Fibroblast of villous mesenchyme (primary cell): ENCODE measurements at regions not wholly inside any gene's neighbourhood (a gene's known extent, or its start where the extent isn't known, plus 50 kb on each side); places are given as distances from the start of the nearest gene placed in this dataset.

Source experiments
- DNase-seq: peaks from one replicate; pipeline ENCODE4 v3.0.0-alpha.2; 2010; ENCODE audit warnings: low read depth
- H3K4me3 ChIP-seq: 2 replicates; pipeline ENCODE4 v1.5.1; 2011; ENCODE audit warnings: low read depth, mild to moderate bottlenecking, low read length
- TF ChIP-seq, protein P1 (sequence below): IDR thresholded peaks from 2 replicates; pipeline ENCODE4 v1.5.1; 2012; ENCODE audit warnings: low read depth, mild to moderate bottlenecking, low read length; ENCODE audit not compliant: insufficient read depth

DNA sequence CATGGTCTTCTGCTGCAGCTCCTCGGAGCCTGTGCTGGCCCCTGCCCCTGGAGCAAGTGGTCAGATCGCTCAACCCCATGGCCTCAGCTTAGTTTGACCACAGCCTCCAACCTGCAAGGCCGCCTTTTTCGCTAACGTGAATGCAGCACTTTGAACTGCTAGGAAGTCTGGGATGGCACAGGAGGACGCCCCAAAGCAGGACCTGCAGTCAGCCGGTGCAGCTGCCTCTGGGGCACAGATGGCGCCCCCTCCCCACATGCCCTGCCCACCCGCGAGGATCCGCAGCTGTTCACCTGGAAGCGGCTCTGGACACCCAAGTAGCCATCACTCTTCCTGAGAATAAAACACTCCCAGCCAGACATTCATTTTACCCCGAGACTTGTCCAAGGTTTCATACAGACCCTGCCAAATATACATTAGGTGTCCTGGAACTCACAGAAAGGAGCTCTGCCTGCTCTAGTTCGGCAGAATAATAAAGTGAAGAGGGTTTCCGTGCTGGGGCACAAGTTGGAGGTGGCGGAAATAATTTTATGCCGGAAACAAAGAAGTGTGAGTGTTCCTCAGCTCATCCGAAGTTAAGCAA is 510.1 kb downstream of the EIPR1 start:
- no peak overlapping the region for H3K4me3 ChIP-seq
- DNase-seq, result no peak
- TF ChIP-seq, protein P1, sequence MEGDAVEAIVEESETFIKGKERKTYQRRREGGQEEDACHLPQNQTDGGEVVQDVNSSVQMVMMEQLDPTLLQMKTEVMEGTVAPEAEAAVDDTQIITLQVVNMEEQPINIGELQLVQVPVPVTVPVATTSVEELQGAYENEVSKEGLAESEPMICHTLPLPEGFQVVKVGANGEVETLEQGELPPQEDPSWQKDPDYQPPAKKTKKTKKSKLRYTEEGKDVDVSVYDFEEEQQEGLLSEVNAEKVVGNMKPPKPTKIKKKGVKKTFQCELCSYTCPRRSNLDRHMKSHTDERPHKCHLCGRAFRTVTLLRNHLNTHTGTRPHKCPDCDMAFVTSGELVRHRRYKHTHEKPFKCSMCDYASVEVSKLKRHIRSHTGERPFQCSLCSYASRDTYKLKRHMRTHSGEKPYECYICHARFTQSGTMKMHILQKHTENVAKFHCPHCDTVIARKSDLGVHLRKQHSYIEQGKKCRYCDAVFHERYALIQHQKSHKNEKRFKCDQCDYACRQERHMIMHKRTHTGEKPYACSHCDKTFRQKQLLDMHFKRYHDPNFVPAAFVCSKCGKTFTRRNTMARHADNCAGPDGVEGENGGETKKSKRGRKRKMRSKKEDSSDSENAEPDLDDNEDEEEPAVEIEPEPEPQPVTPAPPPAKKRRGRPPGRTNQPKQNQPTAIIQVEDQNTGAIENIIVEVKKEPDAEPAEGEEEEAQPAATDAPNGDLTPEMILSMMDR, result no peak

GRCh38 chr2:2866459-2866858 is 511.2 kb downstream of the EIPR1 start:
- no peak for DNase-seq
- TF ChIP-seq, protein P1, result no peak
- H3K4me3 ChIP-seq, result no peak overlapping the region

- TF ChIP-seq, protein P1, result no peak
- DNase-seq, result no peak
- no peak overlapping the region for H3K4me3 ChIP-seq
These were observed 515.2 kb downstream of the EIPR1 start for GRCh38 chr2:2862386-2862785.

DNA sequence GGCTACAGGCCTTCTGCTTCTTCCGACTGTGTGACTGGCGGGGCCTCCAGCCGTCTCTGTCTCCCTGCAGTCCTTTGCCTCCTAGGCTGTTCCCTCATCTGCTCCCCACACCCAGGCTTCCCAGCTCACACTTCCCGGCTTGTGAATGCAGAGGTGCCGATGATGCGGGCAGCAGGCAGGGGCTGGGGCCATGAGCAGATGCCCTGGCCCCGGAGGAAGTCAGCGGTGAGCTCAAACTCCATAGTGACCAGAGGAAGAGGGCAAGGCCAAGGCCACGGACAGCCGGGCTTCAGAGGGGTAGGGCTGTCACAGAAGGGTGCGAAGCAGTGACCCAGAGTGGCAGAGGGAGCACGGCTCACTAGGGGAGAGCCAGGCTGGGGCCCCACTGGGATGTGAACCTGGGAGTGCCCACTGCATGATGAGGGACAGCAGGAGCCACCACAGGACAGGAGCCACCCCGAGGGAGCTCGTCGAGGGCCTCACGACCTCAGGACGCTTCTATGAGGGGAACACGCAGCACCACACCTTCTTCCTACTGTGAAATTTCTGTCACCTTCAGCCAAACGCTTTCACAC is 515.9 kb downstream of the EIPR1 start:
- DNase-seq, result no peak
- TF ChIP-seq, protein P1, result no peak
- no peak overlapping the region for H3K4me3 ChIP-seq

DNA sequence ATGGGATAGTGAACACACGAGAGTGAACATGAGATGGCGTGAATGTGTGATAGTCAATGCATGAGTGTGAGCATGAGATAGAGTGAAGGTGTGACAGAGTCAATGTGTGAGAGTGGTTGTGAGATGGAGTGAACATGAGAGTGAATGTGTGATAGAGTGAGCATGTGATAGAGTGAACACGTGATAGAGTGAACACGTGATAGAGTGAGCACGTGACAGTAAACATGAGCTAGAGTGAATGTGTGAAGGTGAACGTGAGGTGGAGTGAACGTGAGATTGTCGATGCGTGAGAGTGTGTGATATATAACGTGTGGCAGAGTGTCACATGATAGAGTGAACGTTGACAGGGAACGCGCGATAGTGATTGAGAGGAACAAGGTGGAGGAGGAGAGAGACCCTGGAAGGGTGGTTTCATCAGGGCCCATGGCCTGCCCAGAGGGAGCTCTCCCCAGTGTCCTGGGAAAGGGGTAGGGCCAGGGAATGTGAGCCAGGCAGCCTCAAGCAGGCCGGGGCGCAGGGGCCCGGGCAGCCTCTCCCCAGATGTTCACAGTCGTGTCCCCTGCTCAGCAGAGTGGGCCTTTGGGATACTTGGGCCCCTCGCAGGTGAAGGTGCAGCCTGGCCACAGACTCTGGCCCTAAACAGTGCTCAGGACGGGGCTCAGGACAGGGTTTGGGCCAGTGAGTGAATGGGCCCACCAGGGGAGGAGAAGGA is 516.9 kb downstream of the EIPR1 start:
- H3K4me3 ChIP-seq, result no peak overlapping the region
- no peak for DNase-seq
- TF ChIP-seq, protein P1, result no peak

DNA sequence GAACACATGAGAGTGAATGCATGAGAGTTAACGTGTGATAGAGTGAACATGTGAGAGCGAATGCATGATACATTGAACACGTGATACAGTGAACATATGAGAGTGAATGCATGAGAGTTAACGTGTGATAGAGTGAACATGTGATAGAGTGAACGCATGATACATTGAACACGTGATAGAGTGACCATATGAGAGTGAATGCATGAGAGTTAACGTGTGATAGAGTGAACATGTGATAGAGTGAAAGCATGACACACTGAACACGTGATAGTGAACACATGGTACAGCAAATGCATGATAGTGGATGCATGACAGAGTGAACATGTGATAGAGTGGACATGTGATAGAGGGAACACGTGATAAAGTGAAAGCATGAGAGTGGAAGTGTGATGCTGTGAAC is 517.9 kb downstream of the EIPR1 start:
- TF ChIP-seq, protein P1, result no peak

More for the DNA sequence above, 517.9 kb downstream of the EIPR1 start:
- H3K4me3 ChIP-seq, result no peak overlapping the region
- no peak for DNase-seq
